Brain microvascular endothelial cell (primary cell): ENCODE measurements at regions not wholly inside any gene's neighbourhood (a gene's known extent, or its start where the extent isn't known, plus 50 kb on each side); places are given as distances from the start of the nearest gene placed in this dataset.

ENCODE experiments used
- DNase-seq: peaks from one replicate; pipeline ENCODE4 v3.0.0-alpha.2; 2020
- H3K27ac ChIP-seq: fragments of 250-450 bp; sonication (Bioruptor Pico); 2 replicates; pipeline ENCODE4 v1.5.1; 2020; ENCODE audit warnings: mild to moderate bottlenecking, moderate library complexity
- H3K27me3 ChIP-seq: fragments of 250-450 bp; sonication (Bioruptor Pico); replicated peaks from 2 replicates; pipeline ENCODE4 v1.5.1; 2020; ENCODE audit warnings: mild to moderate bottlenecking
- H3K36me3 ChIP-seq: fragments of 250-450 bp; sonication (Bioruptor Pico); replicated peaks from 2 replicates; pipeline ENCODE4 v1.5.1; 2020; ENCODE audit warnings: mild to moderate bottlenecking
- H3K4me3 ChIP-seq: 2 replicates; pipeline ENCODE4 v1.5.1; 2011; ENCODE audit warnings: low read depth, mild to moderate bottlenecking, control low read depth, low read length, moderate library complexity
- in situ Hi-C: cut with HindIII; loops from 2 replicates; pipeline ENCODE4 v1.10.0; 2017; ENCODE audit warnings: low sequenced_read_pairs, low pct_ligation_motif_present
- TF ChIP-seq, protein P1 (sequence below): IDR thresholded peaks from 2 replicates; pipeline ENCODE4 v1.5.1; 2011; ENCODE audit warnings: low read depth, mild to moderate bottlenecking, moderate library complexity, low read length, control low read depth, inconsistent platforms; ENCODE audit errors: missing control alignments

DNA sequence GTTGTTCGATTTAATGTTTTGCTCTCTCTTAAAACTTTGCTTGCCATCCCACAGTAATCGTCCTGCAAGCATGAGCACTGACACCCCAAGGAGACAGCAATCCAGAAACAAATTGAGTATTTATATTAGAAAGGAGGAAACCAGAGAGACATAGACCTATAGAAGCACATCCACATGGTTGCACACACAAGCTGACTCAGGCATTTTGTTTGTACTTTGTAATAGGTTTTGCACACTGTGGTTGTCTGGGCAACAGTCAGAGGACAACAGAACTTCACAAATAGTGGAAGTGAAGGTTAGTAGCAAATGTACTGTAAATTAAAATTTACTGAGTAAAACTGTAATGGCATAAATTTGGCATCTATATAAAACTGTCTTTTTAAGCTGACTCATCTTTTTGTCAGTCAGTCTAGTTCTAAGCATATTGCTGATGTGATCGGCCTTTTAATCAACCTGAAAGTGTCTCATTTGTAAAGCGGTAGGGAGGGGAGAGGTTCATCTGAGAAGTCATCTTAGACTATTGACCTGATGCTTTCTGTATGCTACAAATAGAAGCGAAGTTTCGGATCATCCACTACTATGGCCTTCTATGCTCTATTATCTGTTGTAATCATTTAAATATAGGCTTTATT is 1624.7 kb downstream of the ARAP2 start:
- no peak for DNase-seq
- in situ Hi-C loops: no loop called here
- no peak overlapping the region for H3K27ac ChIP-seq

DNA sequence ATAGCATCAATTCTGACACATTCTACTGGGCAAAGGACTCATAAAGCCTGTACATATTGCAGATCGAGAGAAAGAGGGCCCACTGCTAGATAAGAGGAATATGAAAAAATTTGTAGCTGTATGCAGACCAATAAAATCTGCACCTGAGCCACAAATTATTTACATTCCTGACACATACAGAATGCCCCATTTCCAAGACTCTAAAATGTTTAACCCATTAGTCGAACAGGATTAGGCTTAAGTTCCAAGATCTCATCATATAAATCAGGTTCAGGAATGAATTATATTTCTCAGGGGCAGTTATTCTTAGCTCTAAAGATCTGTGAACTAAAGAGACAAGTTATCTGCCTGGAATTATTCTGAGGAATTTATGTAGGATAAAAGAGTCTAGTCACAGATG is 1615.8 kb downstream of the ARAP2 start:
- TF ChIP-seq, protein P1, sequence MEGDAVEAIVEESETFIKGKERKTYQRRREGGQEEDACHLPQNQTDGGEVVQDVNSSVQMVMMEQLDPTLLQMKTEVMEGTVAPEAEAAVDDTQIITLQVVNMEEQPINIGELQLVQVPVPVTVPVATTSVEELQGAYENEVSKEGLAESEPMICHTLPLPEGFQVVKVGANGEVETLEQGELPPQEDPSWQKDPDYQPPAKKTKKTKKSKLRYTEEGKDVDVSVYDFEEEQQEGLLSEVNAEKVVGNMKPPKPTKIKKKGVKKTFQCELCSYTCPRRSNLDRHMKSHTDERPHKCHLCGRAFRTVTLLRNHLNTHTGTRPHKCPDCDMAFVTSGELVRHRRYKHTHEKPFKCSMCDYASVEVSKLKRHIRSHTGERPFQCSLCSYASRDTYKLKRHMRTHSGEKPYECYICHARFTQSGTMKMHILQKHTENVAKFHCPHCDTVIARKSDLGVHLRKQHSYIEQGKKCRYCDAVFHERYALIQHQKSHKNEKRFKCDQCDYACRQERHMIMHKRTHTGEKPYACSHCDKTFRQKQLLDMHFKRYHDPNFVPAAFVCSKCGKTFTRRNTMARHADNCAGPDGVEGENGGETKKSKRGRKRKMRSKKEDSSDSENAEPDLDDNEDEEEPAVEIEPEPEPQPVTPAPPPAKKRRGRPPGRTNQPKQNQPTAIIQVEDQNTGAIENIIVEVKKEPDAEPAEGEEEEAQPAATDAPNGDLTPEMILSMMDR: no peak
- in situ Hi-C loops: no loop called here
- H3K27ac ChIP-seq: no peak overlapping the region
- no peak for DNase-seq
- no peaks in the 10 kb centered on the region for H3K36me3 ChIP-seq
- no peaks in the 10 kb centered on the region for H3K27me3 ChIP-seq
- H3K4me3 ChIP-seq: no peak overlapping the region

More for the DNA sequence above, 1624.7 kb downstream of the ARAP2 start:
- TF ChIP-seq, protein P1: no peak
- Histone ChIP-seq H3K4me3 (no peak overlapping the region), H3K27me3 (no peaks in the 10 kb centered on the region), H3K36me3 (no peaks in the 10 kb centered on the region)

DNA sequence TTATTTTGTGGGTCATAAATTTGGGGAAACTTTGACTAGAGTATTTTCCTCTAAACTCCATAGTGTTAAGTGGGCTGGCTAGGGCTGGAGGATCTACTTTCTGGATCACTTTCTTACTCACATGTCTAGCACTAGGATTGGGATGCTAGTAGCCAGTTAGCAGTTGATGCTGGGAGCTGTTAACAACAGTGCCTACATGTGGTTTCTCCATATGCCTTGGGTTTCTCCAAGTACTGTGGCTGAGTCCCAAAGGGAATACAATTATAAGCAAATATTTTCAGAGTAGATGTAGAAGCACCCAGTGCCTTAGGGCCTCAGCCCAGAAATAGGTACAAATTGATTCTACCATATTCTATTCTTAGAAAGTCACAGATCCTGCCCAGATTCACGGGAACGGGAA is 1614.9 kb downstream of the ARAP2 start:
- no peak for DNase-seq
- Histone ChIP-seq H3K36me3 (no peaks in the 10 kb centered on the region), H3K27me3 (no peaks in the 10 kb centered on the region), H3K4me3 (no peak overlapping the region), H3K27ac (no peak overlapping the region)
- TF ChIP-seq, protein P1: no peak
- in situ Hi-C loops: no loop called here

DNA sequence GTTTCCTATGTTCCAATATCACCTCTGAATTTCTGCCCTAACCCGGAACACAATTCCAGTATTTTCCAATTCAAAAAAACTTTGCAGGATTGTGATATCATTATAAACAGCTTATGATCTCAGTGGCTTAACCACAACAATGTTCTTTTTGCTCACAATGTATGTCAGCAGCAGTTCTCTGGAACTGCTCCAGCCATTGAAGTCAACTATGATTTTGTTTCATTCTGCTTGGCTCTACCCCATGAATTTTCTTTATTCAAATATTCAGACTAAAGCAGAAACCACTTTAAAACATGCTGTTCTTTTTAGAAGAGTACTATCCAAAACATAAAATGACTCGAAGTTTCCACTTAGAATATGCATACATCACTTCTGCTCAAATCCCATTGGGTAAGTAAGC is 1611.1 kb downstream of the ARAP2 start:
- H3K27me3 ChIP-seq: no peaks in the 10 kb centered on the region
- in situ Hi-C loops: no loop called here
- H3K4me3 ChIP-seq: no peak overlapping the region
- TF ChIP-seq, protein P1: no peak
- H3K36me3 ChIP-seq: no peaks in the 10 kb centered on the region
- no peak for DNase-seq
- no peak overlapping the region for H3K27ac ChIP-seq

DNA sequence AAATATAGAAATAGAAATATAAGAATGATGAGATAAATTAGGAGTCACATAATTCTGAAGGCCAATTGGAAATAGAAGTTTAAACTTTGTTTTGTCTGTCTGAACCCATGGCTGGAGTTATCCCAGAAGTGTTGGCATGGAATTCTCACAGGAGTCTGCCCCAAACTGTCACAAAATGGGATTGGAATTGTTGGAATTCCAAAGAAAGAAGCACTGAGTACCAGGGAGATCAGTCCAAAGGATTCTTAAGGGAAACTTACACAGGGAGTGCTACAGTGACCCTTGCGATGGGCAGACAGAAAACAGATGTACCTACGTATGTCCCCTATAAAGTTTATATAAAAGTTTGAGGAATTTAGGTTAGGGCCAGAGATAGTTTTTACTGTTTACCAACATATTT is 1607.7 kb downstream of the ARAP2 start:
- H3K27me3 ChIP-seq: no peaks in the 10 kb centered on the region
- H3K36me3 ChIP-seq: no peaks in the 10 kb centered on the region
- in situ Hi-C loops: no loop called here
- TF ChIP-seq, protein P1: no peak
- no peak overlapping the region for H3K27ac ChIP-seq
- no peak overlapping the region for H3K4me3 ChIP-seq
- no peak for DNase-seq

DNA sequence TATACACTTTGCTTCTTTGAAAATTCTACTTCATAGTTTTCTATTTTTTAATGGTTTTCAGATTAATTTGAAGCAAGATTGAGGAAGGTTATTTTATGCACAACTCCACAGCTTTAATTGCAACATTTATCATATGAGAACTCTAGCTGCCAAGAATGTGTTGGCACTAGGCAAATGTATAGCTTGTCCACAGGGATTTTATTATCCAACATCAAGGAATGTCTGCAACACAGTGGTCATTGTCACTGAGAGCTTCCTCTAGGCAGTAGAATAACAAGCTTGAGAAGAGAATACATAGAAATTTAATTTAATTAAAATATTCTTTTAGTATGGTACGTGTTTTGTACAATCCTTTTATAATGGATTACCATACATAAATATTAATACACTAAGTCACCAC is 1600.8 kb downstream of the ARAP2 start:
- in situ Hi-C loops: no loop called here

More for the DNA sequence above, 1600.8 kb downstream of the ARAP2 start:
- TF ChIP-seq, protein P1: no peak
- Histone ChIP-seq H3K36me3 (no peaks in the 10 kb centered on the region), H3K4me3 (no peak overlapping the region), H3K27ac (no peak overlapping the region), H3K27me3 (no peaks in the 10 kb centered on the region)
- DNase-seq: no peak
